ENCODE measurements at regions not wholly inside any gene's neighbourhood (a gene's known extent, or its start where the extent isn't known, plus 50 kb on each side); places are given as distances from the start of the nearest gene placed in this dataset.
"Not testable (repeated sequence)": the region's sequence is repeated elsewhere in the genome, so short reads cannot be mapped to it uniquely, and the experiment has no call there.

DNA sequence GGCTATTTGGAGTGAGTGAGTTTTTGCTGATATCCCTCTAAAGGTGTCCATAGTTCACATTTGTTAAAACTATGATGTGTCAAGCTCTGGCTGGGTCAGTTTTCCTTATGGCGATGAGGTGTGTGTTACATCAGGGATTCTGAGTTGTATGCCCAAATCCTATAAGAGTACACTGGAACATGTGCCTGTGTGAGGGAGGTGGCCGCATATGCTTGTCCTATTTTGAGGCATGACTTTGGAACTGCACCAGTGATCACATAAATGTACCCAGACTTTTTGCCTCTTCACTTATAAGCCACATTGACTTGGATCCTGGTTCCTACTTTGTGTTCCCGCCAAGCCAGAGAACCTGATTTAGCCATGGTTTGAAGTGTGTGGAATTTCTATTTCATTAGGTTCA is 140.3 kb upstream of the RXFP2 start:
- Histone ChIP-seq H3K4ac (ENCODE audit: low read depth, low read length) (no peak overlapping the region), H2AK5ac (ENCODE audit: low read length) (no peak overlapping the region), H4K5ac (ENCODE audit: low read length) (no peak overlapping the region), H3K4me2 (ENCODE audit: low read length) (no peak overlapping the region), H3K79me1 (ENCODE audit: low read length) (no peaks in the 10 kb centered on the region), H3K36me3 (ENCODE audit: control insufficient read depth, insufficient read depth, low read length) (no peaks in the 10 kb centered on the region), H3K4me3 (ENCODE audit: low read length) (no peak overlapping the region), H3K9ac (ENCODE audit: low read length) (no peak overlapping the region), H3K27me3 (ENCODE audit: insufficient read depth, low read length, poor library complexity) (no peaks in the 10 kb centered on the region), H3K18ac (ENCODE audit: low read length) (no peak overlapping the region), H3K23ac (ENCODE audit: low read length) (no peak overlapping the region), H3K27ac (ENCODE audit: low read depth, low read length) (no peak overlapping the region), H2BK15ac (replicated peaks; ENCODE audit: low read depth) (no peak overlapping the region), H3K4me1 (ENCODE audit: control insufficient read depth, low read depth, low read length) (no peaks in the 10 kb centered on the region), H3K79me2 (ENCODE audit: control insufficient read depth, insufficient read depth, low read length) (no peaks in the 10 kb centered on the region), H2BK120ac (ENCODE audit: low read depth, low read length) (no peak overlapping the region), H2BK5ac (ENCODE audit: low read length) (no peak overlapping the region), H3K56ac (ENCODE audit: low read length) (no peak overlapping the region), H4K8ac (ENCODE audit: low read depth, low read length) (no peak overlapping the region)
- no CpG with 5 or more reads among the region's 3 CpGs for WGBS (ENCODE audit: extremely low coverage, insufficient coverage, low lambda C conversion rate)
- DNase-seq, result no peak

DNA sequence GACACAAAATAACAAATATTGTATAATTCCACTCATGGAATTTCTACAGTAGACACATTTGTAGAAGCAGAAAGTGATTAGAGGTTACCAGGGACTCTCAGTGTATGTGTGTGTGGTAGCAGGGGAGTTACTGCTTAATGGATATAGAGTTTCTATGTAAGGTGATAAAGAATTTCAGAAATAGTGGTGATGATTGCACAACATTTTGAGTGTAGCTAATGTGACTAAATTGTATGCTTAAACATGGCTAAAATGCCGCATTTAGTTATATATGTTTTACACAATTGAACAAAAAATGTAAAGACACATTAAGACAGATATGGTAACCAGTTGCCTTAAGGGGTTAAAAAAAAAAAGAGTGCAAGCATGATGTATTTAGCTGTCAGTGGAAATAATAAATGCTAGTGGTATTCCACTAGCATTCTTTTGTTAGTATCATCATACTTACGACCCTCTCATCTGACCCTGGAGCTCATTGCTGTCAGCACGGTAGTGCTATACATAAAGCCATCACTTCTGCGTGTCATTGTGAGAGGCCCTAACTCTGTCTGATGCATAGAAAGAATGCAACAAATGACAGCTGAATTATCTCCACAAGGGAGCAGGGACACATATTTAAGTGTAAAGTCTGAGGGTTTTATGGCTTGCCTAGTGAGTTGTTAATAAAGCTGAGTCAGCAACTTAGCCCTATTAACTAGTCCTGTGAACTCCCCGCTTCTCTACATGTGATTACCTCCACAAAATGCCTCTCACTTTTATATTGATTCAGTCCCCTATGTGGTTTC is 134.1 kb upstream of the RXFP2 start:
- Histone ChIP-seq H3K4me1 (ENCODE audit: control insufficient read depth, low read depth, low read length) (no peaks in the 10 kb centered on the region), H2BK5ac (ENCODE audit: low read length) (no peak overlapping the region), H2BK15ac (replicated peaks; ENCODE audit: low read depth) (no peak overlapping the region), H3K23ac (ENCODE audit: low read length) (no peak overlapping the region), H3K36me3 (ENCODE audit: control insufficient read depth, insufficient read depth, low read length) (no peaks in the 10 kb centered on the region), H3K27me3 (ENCODE audit: insufficient read depth, low read length, poor library complexity) (no peaks in the 10 kb centered on the region), H3K79me2 (ENCODE audit: control insufficient read depth, insufficient read depth, low read length) (no peaks in the 10 kb centered on the region), H3K56ac (ENCODE audit: low read length) (no peak overlapping the region), H4K5ac (ENCODE audit: low read length) (no peak overlapping the region), H3K4me3 (ENCODE audit: low read length) (no peak overlapping the region), H3K4ac (ENCODE audit: low read depth, low read length) (no peak overlapping the region), H4K8ac (ENCODE audit: low read depth, low read length) (no peak overlapping the region), H3K79me1 (ENCODE audit: low read length) (no peaks in the 10 kb centered on the region), H2BK120ac (ENCODE audit: low read depth, low read length) (no peak overlapping the region), H2AK5ac (ENCODE audit: low read length) (no peak overlapping the region), H3K27ac (ENCODE audit: low read depth, low read length) (no peak overlapping the region), H3K9ac (ENCODE audit: low read length) (no peak overlapping the region), H3K18ac (ENCODE audit: low read length) (peak overlapping the region; percentile 68), H3K4me2 (ENCODE audit: low read length) (no peak overlapping the region)
- no CpG with 5 or more reads among the region's 5 CpGs for WGBS (ENCODE audit: extremely low coverage, insufficient coverage, low lambda C conversion rate)
- no peak for DNase-seq

DNA sequence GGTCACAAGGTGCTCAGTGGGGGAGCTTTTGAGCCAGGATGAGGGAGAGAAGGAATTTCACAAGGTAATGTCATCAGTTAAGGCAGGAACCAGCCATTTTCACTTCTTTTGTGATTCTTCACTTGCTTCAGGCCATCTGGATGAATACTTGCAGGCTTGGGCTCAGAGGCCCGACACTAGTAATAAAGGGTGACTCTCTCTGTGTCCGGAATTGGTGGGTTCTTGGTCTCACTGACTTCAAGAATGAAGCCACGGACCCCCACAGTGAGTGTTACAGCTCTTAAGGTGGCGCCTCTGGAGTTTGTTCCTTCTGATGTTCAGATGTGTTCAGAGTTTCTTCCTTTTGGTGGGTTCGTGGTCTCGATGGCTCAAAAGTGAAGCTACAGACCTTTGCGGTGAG is 131.8 kb upstream of the RXFP2 start:
- not testable (repeated sequence) for H3K4me3 ChIP-seq (ENCODE audit: low read length); H3K27me3 ChIP-seq (ENCODE audit: insufficient read depth, low read length, poor library complexity); H3K9ac ChIP-seq (ENCODE audit: low read length); H3K79me1 ChIP-seq (ENCODE audit: low read length); H4K8ac ChIP-seq (ENCODE audit: low read depth, low read length); H2BK15ac ChIP-seq (replicated peaks; ENCODE audit: low read depth); H2BK5ac ChIP-seq (ENCODE audit: low read length); H2AK5ac ChIP-seq (ENCODE audit: low read length); H2BK120ac ChIP-seq (ENCODE audit: low read depth, low read length); H3K4ac ChIP-seq (ENCODE audit: low read depth, low read length); H3K79me2 ChIP-seq (ENCODE audit: control insufficient read depth, insufficient read depth, low read length); H3K4me1 ChIP-seq (ENCODE audit: control insufficient read depth, low read depth, low read length); H3K36me3 ChIP-seq (ENCODE audit: control insufficient read depth, insufficient read depth, low read length); H3K4me2 ChIP-seq (ENCODE audit: low read length); H3K23ac ChIP-seq (ENCODE audit: low read length); H3K56ac ChIP-seq (ENCODE audit: low read length); H4K5ac ChIP-seq (ENCODE audit: low read length)
- Histone ChIP-seq H3K18ac (ENCODE audit: low read length) (peak overlapping the region; percentile 60), H3K27ac (ENCODE audit: low read depth, low read length) (peak overlapping the region; percentile 49)
- WGBS (ENCODE audit: extremely low coverage, insufficient coverage, low lambda C conversion rate), result no CpG with 5 or more reads among the region's 7 CpGs
- DNase-seq, result peak; percentile 77

DNA sequence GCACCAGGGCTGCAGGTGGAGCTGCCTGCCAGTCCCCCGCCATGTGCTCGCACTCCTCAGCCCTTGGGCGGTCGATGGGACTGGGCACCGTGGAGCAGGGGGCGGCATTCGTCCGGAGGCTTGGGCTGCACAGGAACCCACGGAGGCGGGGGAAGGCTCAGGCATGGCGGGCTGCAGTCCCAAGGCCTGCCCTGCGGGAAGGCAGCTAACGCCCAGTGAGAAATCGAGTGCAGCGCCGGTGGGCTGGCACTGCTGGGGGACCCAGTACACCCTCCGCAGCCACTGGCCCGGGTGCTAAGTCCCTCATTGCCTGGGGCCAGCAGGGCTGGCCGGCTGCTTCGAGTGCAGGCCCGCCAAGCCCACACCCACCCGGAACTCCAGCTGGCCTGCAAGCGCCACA is 130.5 kb upstream of the RXFP2 start:
- not testable (repeated sequence) for H3K18ac ChIP-seq (ENCODE audit: low read length); H3K27me3 ChIP-seq (ENCODE audit: insufficient read depth, low read length, poor library complexity); H3K56ac ChIP-seq (ENCODE audit: low read length); H3K23ac ChIP-seq (ENCODE audit: low read length); H2AK5ac ChIP-seq (ENCODE audit: low read length); DNase-seq; H4K8ac ChIP-seq (ENCODE audit: low read depth, low read length); H3K79me2 ChIP-seq (ENCODE audit: control insufficient read depth, insufficient read depth, low read length); H3K4me2 ChIP-seq (ENCODE audit: low read length); H3K4me3 ChIP-seq (ENCODE audit: low read length); H3K36me3 ChIP-seq (ENCODE audit: control insufficient read depth, insufficient read depth, low read length); H3K9ac ChIP-seq (ENCODE audit: low read length); H3K79me1 ChIP-seq (ENCODE audit: low read length); H3K27ac ChIP-seq (ENCODE audit: low read depth, low read length); H3K4ac ChIP-seq (ENCODE audit: low read depth, low read length); H2BK5ac ChIP-seq (ENCODE audit: low read length); H4K5ac ChIP-seq (ENCODE audit: low read length); H2BK120ac ChIP-seq (ENCODE audit: low read depth, low read length); H2BK15ac ChIP-seq (replicated peaks; ENCODE audit: low read depth); H3K4me1 ChIP-seq (ENCODE audit: control insufficient read depth, low read depth, low read length)
- WGBS (ENCODE audit: extremely low coverage, insufficient coverage, low lambda C conversion rate), result no CpG with 5 or more reads among the region's 23 CpGs

DNA sequence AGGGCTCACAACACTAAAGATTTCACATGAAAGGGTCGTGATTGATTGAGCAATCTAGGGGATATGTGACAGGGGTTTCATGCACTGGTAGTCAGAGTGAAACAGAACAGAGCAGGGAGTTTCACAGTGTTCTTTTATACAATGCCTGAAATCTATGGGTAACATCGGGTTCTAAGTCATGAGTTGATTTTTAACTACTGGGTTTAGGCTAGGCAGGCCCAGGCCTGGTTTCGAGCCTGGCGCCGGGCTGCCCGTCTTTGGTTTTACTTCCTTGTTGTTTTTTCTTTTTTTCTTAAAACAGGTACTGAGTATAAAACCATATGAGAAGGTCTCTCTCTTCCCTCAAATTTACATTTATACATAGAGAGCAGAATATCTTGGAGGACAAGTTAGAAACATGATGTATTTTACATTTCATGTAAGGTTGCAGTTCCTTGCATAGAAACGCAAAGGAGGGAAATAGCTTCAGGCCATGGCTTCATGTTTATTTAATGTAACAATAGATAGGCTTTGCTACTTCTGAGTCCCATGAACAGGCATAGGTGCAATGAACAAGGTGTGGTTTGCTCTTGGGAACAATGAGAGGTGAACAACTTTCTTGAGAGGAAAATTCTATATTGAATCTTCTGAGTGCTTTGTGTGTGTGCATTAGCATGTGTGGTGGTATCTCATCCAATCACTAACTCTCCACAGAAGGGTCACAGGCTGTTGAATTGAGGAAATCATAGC is 128.9 kb upstream of the RXFP2 start:
- Histone ChIP-seq H3K36me3 (ENCODE audit: control insufficient read depth, insufficient read depth, low read length) (no peaks in the 10 kb centered on the region), H3K4ac (ENCODE audit: low read depth, low read length) (no peak overlapping the region), H3K9ac (ENCODE audit: low read length) (no peak overlapping the region), H3K79me2 (ENCODE audit: control insufficient read depth, insufficient read depth, low read length) (no peaks in the 10 kb centered on the region), H4K5ac (ENCODE audit: low read length) (no peak overlapping the region), H2BK120ac (ENCODE audit: low read depth, low read length) (no peak overlapping the region), H3K18ac (ENCODE audit: low read length) (peak overlapping the region; percentile 28), H4K8ac (ENCODE audit: low read depth, low read length) (no peak overlapping the region), H2AK5ac (ENCODE audit: low read length) (no peak overlapping the region), H3K4me2 (ENCODE audit: low read length) (no peak overlapping the region), H3K27me3 (ENCODE audit: insufficient read depth, low read length, poor library complexity) (no peaks in the 10 kb centered on the region), H2BK15ac (replicated peaks; ENCODE audit: low read depth) (no peak overlapping the region), H3K79me1 (ENCODE audit: low read length) (no peaks in the 10 kb centered on the region), H3K4me3 (ENCODE audit: low read length) (no peak overlapping the region), H3K23ac (ENCODE audit: low read length) (no peak overlapping the region), H3K4me1 (ENCODE audit: control insufficient read depth, low read depth, low read length) (no peaks in the 10 kb centered on the region), H3K56ac (ENCODE audit: low read length) (no peak overlapping the region), H2BK5ac (ENCODE audit: low read length) (no peak overlapping the region), H3K27ac (ENCODE audit: low read depth, low read length) (no peak overlapping the region)
- no CpG with 5 or more reads among the region's 7 CpGs for WGBS (ENCODE audit: extremely low coverage, insufficient coverage, low lambda C conversion rate)
- no peak for DNase-seq

Measured in mesendoderm (in vitro differentiated cells).